ENCODE measurements at regions not wholly inside any gene's neighbourhood (a gene's known extent, or its start where the extent isn't known, plus 50 kb on each side); places are given as distances from the start of the nearest gene placed in this dataset.

DNA sequence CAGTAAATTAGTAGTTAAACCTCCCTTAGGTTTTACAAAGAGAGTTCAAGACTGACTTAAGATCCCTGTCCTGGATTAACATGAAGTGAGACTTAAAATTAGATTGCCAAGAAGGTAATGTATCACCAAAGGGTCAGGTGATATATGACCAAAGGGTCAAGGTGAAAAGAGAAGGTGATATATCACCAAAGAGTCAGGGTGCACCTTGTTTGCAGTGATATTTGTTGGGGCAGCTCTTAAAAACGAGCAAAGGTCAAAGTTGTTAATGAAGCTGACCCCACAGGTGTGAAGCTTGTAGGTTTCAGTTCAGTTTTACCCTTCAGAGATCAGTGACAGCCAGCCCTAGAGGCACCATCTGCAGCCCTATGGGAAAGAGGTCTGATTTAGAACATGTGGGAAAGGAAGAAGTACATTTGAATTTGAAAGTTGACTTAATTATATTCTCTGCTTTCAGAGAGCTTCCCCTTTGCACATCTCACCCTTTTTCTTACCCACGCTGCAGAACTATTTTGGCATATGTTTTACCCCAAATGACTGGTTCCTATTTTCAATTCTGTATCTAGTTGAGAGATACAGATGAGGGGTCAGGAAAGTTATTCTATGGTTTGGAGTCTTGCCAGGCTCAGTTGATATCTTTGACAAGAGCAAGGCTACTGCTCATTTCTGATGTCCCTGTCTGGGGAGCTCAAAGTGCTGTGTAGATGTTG, 170.8 kb downstream of the S1PR1 start:
- no peaks in the 10 kb centered on the region for H4K20me1 ChIP-seq (ENCODE audit: insufficient read depth, low read length)
- 0 out of 2 replicates have a peak, but pooled peaks cover 4% of the 10 kb centered on the region for H3F3A ChIP-seq (ENCODE audit: insufficient read depth, low read length)
- H3K9ac ChIP-seq (ENCODE audit: low read length): no peak overlapping the region
- H3K79me2 ChIP-seq (ENCODE audit: insufficient read depth, low read length): no peaks in the 10 kb centered on the region
- H3K4me2 ChIP-seq (ENCODE audit: low read length): peak overlapping the region; percentile 20
- H3K4me1 ChIP-seq (ENCODE audit: insufficient read depth, low read length, severe bottlenecking): peaks cover 54% of the 10 kb centered on the region
- no peaks in the 10 kb centered on the region for H3K36me3 ChIP-seq (ENCODE audit: insufficient read depth, low read length)
- no peaks in the 10 kb centered on the region for H3K27me3 ChIP-seq (ENCODE audit: insufficient read depth, low read length)
- H3K4me3 ChIP-seq (ENCODE audit: low read depth, low read length, poor library complexity, severe bottlenecking): no peak overlapping the region
- H2AFZ ChIP-seq (ENCODE audit: low read length): no peak overlapping the region
- peak overlapping the region; percentile 82 for H3K27ac ChIP-seq (ENCODE audit: low read depth, low read length, poor library complexity, severe bottlenecking)
- H3K9me2 ChIP-seq (ENCODE audit: low read depth, low read length): no peaks in the 10 kb centered on the region
- no peaks in the 10 kb centered on the region for H3K9me3 ChIP-seq (ENCODE audit: low read length)
- TF ChIP-seq, protein P1, sequence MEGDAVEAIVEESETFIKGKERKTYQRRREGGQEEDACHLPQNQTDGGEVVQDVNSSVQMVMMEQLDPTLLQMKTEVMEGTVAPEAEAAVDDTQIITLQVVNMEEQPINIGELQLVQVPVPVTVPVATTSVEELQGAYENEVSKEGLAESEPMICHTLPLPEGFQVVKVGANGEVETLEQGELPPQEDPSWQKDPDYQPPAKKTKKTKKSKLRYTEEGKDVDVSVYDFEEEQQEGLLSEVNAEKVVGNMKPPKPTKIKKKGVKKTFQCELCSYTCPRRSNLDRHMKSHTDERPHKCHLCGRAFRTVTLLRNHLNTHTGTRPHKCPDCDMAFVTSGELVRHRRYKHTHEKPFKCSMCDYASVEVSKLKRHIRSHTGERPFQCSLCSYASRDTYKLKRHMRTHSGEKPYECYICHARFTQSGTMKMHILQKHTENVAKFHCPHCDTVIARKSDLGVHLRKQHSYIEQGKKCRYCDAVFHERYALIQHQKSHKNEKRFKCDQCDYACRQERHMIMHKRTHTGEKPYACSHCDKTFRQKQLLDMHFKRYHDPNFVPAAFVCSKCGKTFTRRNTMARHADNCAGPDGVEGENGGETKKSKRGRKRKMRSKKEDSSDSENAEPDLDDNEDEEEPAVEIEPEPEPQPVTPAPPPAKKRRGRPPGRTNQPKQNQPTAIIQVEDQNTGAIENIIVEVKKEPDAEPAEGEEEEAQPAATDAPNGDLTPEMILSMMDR (IDR thresholded peaks at IDR 0.05; ENCODE audit: low read length): no peak
- TF ChIP-seq EZH2 (IDR thresholded peaks at IDR 0.05; ENCODE audit: borderline replicate concordance, low read length): no peak

DNA sequence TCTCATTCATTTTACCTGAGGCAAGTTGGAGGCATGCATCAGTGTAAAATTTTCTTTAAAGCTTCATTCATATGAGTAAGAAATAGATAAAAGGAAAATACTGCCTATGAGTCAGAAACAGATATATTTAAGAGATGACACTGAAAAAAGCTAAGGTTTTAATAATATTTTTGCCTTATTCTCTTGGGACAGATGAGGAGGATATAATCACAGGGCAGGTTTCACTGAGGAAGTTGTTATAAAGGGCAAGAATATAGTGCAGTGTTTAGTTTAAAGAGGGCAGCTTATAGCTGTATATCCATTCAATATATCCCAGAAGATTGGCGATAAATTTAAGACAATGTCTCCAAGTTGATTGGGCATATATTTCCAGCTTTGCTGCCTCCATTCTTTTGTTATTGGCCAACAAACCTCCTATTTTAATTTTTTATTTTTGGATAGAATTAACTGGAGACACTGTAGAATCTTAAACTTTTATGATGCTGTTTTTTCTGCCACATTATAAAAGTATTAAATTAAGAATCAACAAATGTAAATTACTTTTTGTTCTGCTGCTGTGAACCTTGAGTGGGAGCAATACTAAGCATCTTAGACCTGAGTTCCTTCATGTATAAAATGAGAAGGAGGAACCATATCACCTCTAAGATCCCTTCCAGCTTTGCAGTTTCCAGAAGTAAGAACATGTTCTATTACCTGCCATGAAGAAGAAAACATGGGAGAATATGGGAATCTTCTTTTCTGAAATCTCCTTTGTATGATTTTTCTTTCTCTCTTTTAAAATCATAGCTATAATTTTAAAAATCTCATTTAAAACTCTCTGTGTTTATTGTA, 171.6 kb downstream of the S1PR1 start:
- Histone ChIP-seq H3K27me3 (ENCODE audit: insufficient read depth, low read length) (no peaks in the 10 kb centered on the region), H3F3A (ENCODE audit: insufficient read depth, low read length) (0 out of 2 replicates have a peak, but pooled peaks cover 4% of the 10 kb centered on the region), H3K36me3 (ENCODE audit: insufficient read depth, low read length) (no peaks in the 10 kb centered on the region; the same call in 1 of the 2 replicates), H3K9me2 (ENCODE audit: low read depth, low read length) (no peaks in the 10 kb centered on the region), H2AFZ (ENCODE audit: low read length) (no peak overlapping the region), H3K4me1 (ENCODE audit: insufficient read depth, low read length, severe bottlenecking) (peaks cover 54% of the 10 kb centered on the region), H3K9me3 (ENCODE audit: low read length) (no peaks in the 10 kb centered on the region), H3K4me3 (ENCODE audit: low read depth, low read length, poor library complexity, severe bottlenecking) (no peak overlapping the region), H3K27ac (ENCODE audit: low read depth, low read length, poor library complexity, severe bottlenecking) (peak overlapping the region; percentile 82), H3K9ac (ENCODE audit: low read length) (0 out of 2 replicates have a peak overlapping the region, but pooled peaks have one; percentile 8), H3K4me2 (ENCODE audit: low read length) (peak overlapping the region; percentile 20; the same call in 1 of the 2 replicates), H3K79me2 (ENCODE audit: insufficient read depth, low read length) (no peaks in the 10 kb centered on the region), H4K20me1 (ENCODE audit: insufficient read depth, low read length) (no peaks in the 10 kb centered on the region)
- no peak for TF ChIP-seq EZH2 (IDR thresholded peaks at IDR 0.05; ENCODE audit: borderline replicate concordance, low read length)
- TF ChIP-seq, protein P1 (IDR thresholded peaks at IDR 0.05; ENCODE audit: low read length): no peak

GRCh38 chr1:101409102-101409501, 172.3 kb downstream of the S1PR1 start:
- H3K4me1 ChIP-seq (ENCODE audit: insufficient read depth, low read length, severe bottlenecking): peaks cover 54% of the 10 kb centered on the region
- no peak overlapping the region for H3K9ac ChIP-seq (ENCODE audit: low read length)
- H3K4me3 ChIP-seq (ENCODE audit: low read depth, low read length, poor library complexity, severe bottlenecking): no peak overlapping the region

More at GRCh38 chr1:101409102-101409501, 172.3 kb downstream of the S1PR1 start:
- H3K9me2 ChIP-seq (ENCODE audit: low read depth, low read length): no peaks in the 10 kb centered on the region
- H3F3A ChIP-seq (ENCODE audit: insufficient read depth, low read length): 0 out of 2 replicates have a peak, but pooled peaks cover 4% of the 10 kb centered on the region
- no peaks in the 10 kb centered on the region for H4K20me1 ChIP-seq (ENCODE audit: insufficient read depth, low read length)
- H3K27ac ChIP-seq (ENCODE audit: low read depth, low read length, poor library complexity, severe bottlenecking): peak overlapping the region; percentile 82
- TF ChIP-seq EZH2 (IDR thresholded peaks at IDR 0.05; ENCODE audit: borderline replicate concordance, low read length): no peak
- TF ChIP-seq, protein P1 (IDR thresholded peaks at IDR 0.05; ENCODE audit: low read length): no peak
- H2AFZ ChIP-seq (ENCODE audit: low read length): no peak overlapping the region
- H3K4me2 ChIP-seq (ENCODE audit: low read length): peak overlapping the region; percentile 8; the same call in 1 of the 2 replicates
- no peaks in the 10 kb centered on the region; the same call in 1 of the 2 replicates for H3K36me3 ChIP-seq (ENCODE audit: insufficient read depth, low read length)
- no peaks in the 10 kb centered on the region for H3K9me3 ChIP-seq (ENCODE audit: low read length)
- H3K27me3 ChIP-seq (ENCODE audit: insufficient read depth, low read length): no peaks in the 10 kb centered on the region
- H3K79me2 ChIP-seq (ENCODE audit: insufficient read depth, low read length): no peaks in the 10 kb centered on the region
